Common myeloid progenitor, CD34-positive (primary cell): ENCODE measurements at regions not wholly inside any gene's neighbourhood (a gene's known extent, or its start where the extent isn't known, plus 50 kb on each side); places are given as distances from the start of the nearest gene placed in this dataset.

Experiments
- CTCF ChIA-PET: fragments of 350-600 bp; sonication (Branson Sonifier 250); formaldehyde crosslinking; loops from one replicate; lab custom pipeline; 2021; ENCODE audit warnings: antibody characterized with exemption; lab: Charles Lee
- POLR2A ChIA-PET: fragments of 350-600 bp; sonication (Branson Sonifier 250); formaldehyde crosslinking; loops from one replicate; lab custom pipeline; 2021; ENCODE audit warnings: antibody characterized with exemption; lab: Charles Lee
- DNase-seq, 3 donors: peaks; one replicate each; pipeline versions ENCODE4 v3.0.0 to v3.0.0-alpha.2; 2013
- H3K27ac ChIP-seq, 2 experiments: 1 replicate in 1 of 2; 2 replicates in 1 of 2; pipeline ENCODE4 v1.7.0; 2013; ENCODE audit warnings: inconsistent platforms in 2 of 2, low read length in 2 of 2, mild to moderate bottlenecking in 2 of 2, low read depth in 1 of 2, moderate library complexity in 1 of 2; ENCODE audit not compliant: severe bottlenecking in 2 of 2, insufficient read depth in 1 of 2, poor library complexity in 1 of 2
- H3K27me3 ChIP-seq, 5 experiments: replicated peaks in 2 of 5; 1 replicate in 3 of 5; 2 replicates in 2 of 5; pipeline versions ENCODE4 v1.6.1 to v1.7.0; 2013; ENCODE audit warnings: low read length in 4 of 5, mild to moderate bottlenecking in 2 of 5, moderate library complexity in 2 of 5, inconsistent platforms in 1 of 5; ENCODE audit not compliant: insufficient read depth in 5 of 5, control insufficient read depth in 4 of 5
- H3K36me3 ChIP-seq, 4 experiments: 1 replicate in 2 of 4; 2 replicates in 2 of 4; pipeline versions ENCODE4 v1.6.1 to v1.7.0; 2013; ENCODE audit warnings: low read length in 3 of 4, control low read depth in 1 of 4, mild to moderate bottlenecking in 1 of 4; ENCODE audit not compliant: control insufficient read depth in 4 of 4, insufficient read depth in 4 of 4
- H3K4me1 ChIP-seq, 4 experiments: 1 replicate in 3 of 4; 2 replicates in 1 of 4; pipeline versions ENCODE4 v1.6.1 to v1.7.1; 2013; ENCODE audit warnings: low read length in 3 of 4, mild to moderate bottlenecking in 3 of 4, control low read depth in 1 of 4, inconsistent platforms in 1 of 4, moderate library complexity in 1 of 4; ENCODE audit not compliant: control insufficient read depth in 4 of 4, insufficient read depth in 4 of 4; ENCODE audit errors: control extremely low read depth in 1 of 4
- H3K4me3 ChIP-seq, 7 experiments: 1 replicate in 4 of 7; 2 replicates in 3 of 7; pipeline versions ENCODE4 v1.5.1 to v1.7.0; 2013; ENCODE audit warnings: mild to moderate bottlenecking in 7 of 7, low read length in 6 of 7, moderate library complexity in 6 of 7, inconsistent platforms in 2 of 7, low read depth in 2 of 7, control low read depth in 1 of 7; ENCODE audit not compliant: insufficient read depth in 4 of 7, control insufficient read depth in 1 of 7; ENCODE audit errors: extremely low read depth in 1 of 7
- H3K9me3 ChIP-seq, 5 experiments: 1 replicate in 4 of 5; 2 replicates in 1 of 5; pipeline versions ENCODE4 v1.6.1 to v1.7.1; 2013; ENCODE audit warnings: low read length in 4 of 5, mild to moderate bottlenecking in 2 of 5, inconsistent platforms in 1 of 5, low read depth in 1 of 5, moderate library complexity in 1 of 5; ENCODE audit not compliant: control insufficient read depth in 4 of 5, insufficient read depth in 2 of 5; ENCODE audit errors: control extremely low read depth in 1 of 5
- WGBS: methylation state at CpG from one replicate; pipeline ENCODE4 v1.1.5; 2013; ENCODE audit not compliant: insufficient coverage; 5-methylcytosine and 5-hydroxymethylcytosine counted together

GRCh38 chr2:191782351-191782750 lies 64.5 kb downstream of the CAVIN2 start:
- CTCF ChIA-PET = interaction anchor here (1.5 kb wide), 1 partner anchor 24 kb away, joined by 3 read pairs; no protein-coding TSS in a partner anchor
- 98% methylated on average over 6 of the region's 8 CpGs for WGBS

GRCh38 chr2:191783416-191783815 lies 63.5 kb downstream of the CAVIN2 start:
- peaks cover 0 to 2% (median 0%) of the 10 kb centered on the region in 5 experiments for H3K9me3 ChIP-seq
- H3K27me3 ChIP-seq = no peaks in the 10 kb centered on the region
- ChIA-PET CTCF (no interaction called here), POLR2A (no interaction called here)
- H3K27ac ChIP-seq = no peak overlapping the region
- no peak overlapping the region for H3K4me3 ChIP-seq
- H3K36me3 ChIP-seq = no peaks in the 10 kb centered on the region
- peaks cover 0 to 24% (median 11%) of the 10 kb centered on the region in 4 experiments for H3K4me1 ChIP-seq
- no peak for DNase-seq

More at GRCh38 chr2:191782351-191782750, 64.5 kb downstream of the CAVIN2 start:
- no peaks in the 10 kb centered on the region for H3K27me3 ChIP-seq
- H3K27ac ChIP-seq = no peak overlapping the region
- H3K4me1 ChIP-seq = peaks cover 0 to 14% (median 3%) of the 10 kb centered on the region in 4 experiments
- no peak overlapping the region for H3K4me3 ChIP-seq
- H3K36me3 ChIP-seq = no peaks in the 10 kb centered on the region
- DNase-seq = no peak
- peaks cover 0 to 2% (median 0%) of the 10 kb centered on the region in 5 experiments for H3K9me3 ChIP-seq
- POLR2A ChIA-PET = no interaction called here
